Panc1 (cell line): ENCODE measurements at regions not wholly inside any gene's neighbourhood (a gene's known extent, or its start where the extent isn't known, plus 50 kb on each side); places are given as distances from the start of the nearest gene placed in this dataset.

Source experiments
- ATAC-seq: fragments of 200-7000 bp; cut with Tn5 transposase; 2 replicates; pipeline ENCODE4 v1.9.1; 2020; ENCODE audit warnings: mild to moderate bottlenecking, moderate library complexity
- BruUV-seq: library from RNA; stranded (reverse); fragments of 400-500 nt; replicated peaks from 2 replicates; lab custom pipeline; 2021; lab: Mats Ljungman, UMichigan
- CTCF ChIA-PET: fragments of 300-600 bp; sonication (Branson Sonifier 250); formaldehyde crosslinking; loops from one replicate; lab custom pipeline; 2022; ENCODE audit warnings: antibody characterized with exemption; lab: Charles Lee
- POLR2A ChIA-PET: fragments of 300-600 bp; sonication (Branson Sonifier 250); formaldehyde crosslinking; loops from one replicate; lab custom pipeline; 2022; ENCODE audit warnings: antibody characterized with exemption; lab: Charles Lee
- DNase-seq: peaks from one replicate; pipeline ENCODE4 v3.0.0-alpha.2; 2010; ENCODE audit warnings: low read depth, low spot score
- H3K27ac ChIP-seq: 2 replicates; pipeline ENCODE4 v1.5.1; 2011; ENCODE audit warnings: mild to moderate bottlenecking, low read length, inconsistent platforms
- H3K27me3 ChIP-seq: fragments of 200-500 bp; sonication (Bioruptor generic); 2 replicates; pipeline ENCODE4 v1.6.0; 2014; ENCODE audit warnings: low read length, inconsistent platforms; ENCODE audit not compliant: control insufficient read depth, insufficient read depth
- H3K36me3 ChIP-seq: fragments of 200-500 bp; sonication (Bioruptor generic); 2 replicates; pipeline ENCODE4 v1.5.1; 2014; ENCODE audit warnings: inconsistent platforms, mild to moderate bottlenecking, low read length, moderate library complexity; ENCODE audit not compliant: control insufficient read depth, insufficient read depth
- H3K4me1 ChIP-seq: 2 replicates; pipeline ENCODE4 v1.5.1; 2011; ENCODE audit warnings: inconsistent platforms, mild to moderate bottlenecking, low read length, moderate library complexity; ENCODE audit not compliant: control insufficient read depth, insufficient read depth
- H3K4me3 ChIP-seq, 2 experiments: 2 replicates each; pipeline ENCODE4 v1.5.1; 2011 to 2012; ENCODE audit warnings: low read depth in 2 of 2, low read length in 2 of 2, mild to moderate bottlenecking in 2 of 2, inconsistent platforms in 1 of 2, moderate library complexity in 1 of 2
- H3K9me3 ChIP-seq: fragments of 200-500 bp; sonication (Bioruptor generic); 2 replicates; pipeline ENCODE4 v1.5.1; 2014; ENCODE audit warnings: low read depth, mild to moderate bottlenecking, inconsistent platforms, low read length, moderate library complexity; ENCODE audit not compliant: control insufficient read depth, insufficient read depth
- POLR2AphosphoS5 ChIP-seq: IDR thresholded peaks from 2 replicates; pipeline ENCODE4 v1.6.1; 2012; ENCODE audit warnings: mild to moderate bottlenecking, low read depth, low read length, moderate library complexity
- SIN3A ChIP-seq: IDR thresholded peaks from 2 replicates; pipeline ENCODE4 v1.6.1; 2012; ENCODE audit warnings: low read depth, mild to moderate bottlenecking, low read length, moderate library complexity, borderline replicate concordance; ENCODE audit not compliant: insufficient read depth
- TCF7L2 ChIP-seq: IDR thresholded peaks from 2 replicates; pipeline ENCODE4 v1.6.1; 2011; ENCODE audit warnings: mild to moderate bottlenecking, low read depth, low read length, inconsistent platforms
- in situ Hi-C: cut with HindIII; loops from 2 replicates; pipeline ENCODE4 v1.10.0; 2016; ENCODE audit warnings: low sequenced_read_pairs, low pct_unique_long_range_greater_than_20kb
- intact Hi-C: fragments of 100-400 bp; cut with micrococcal nuclease; formaldehyde crosslinking; loops from one replicate; pipeline ENCODE4 v1.10.0; 2022; ENCODE audit not compliant: unreplicated experiment
- TF ChIP-seq, protein P1 (sequence below): fragments of 450-650 bp; IDR thresholded peaks from 2 replicates; pipeline ENCODE4 v1.5.1; 2017; ENCODE audit warnings: mild to moderate bottlenecking
- TF ChIP-seq, protein P2 (sequence below), 2 experiments: IDR thresholded peaks; 2 replicates each; pipeline ENCODE4 v1.6.1; 2011 to 2012; ENCODE audit warnings: low read depth in 2 of 2, control low read depth in 1 of 2, low read length in 1 of 2, mild to moderate bottlenecking in 1 of 2, moderate library complexity in 1 of 2; ENCODE audit not compliant: insufficient read depth in 1 of 2

- intact Hi-C loops (no loop called here), in situ Hi-C loops (no loop called here)
- no peak for ATAC-seq
- no TSS peak for BruUV-seq
- H3K36me3 ChIP-seq: no peaks in the 10 kb centered on the region
- POLR2A ChIA-PET: no interaction called here
- no peak overlapping the region for H3K4me3 ChIP-seq
- CTCF ChIA-PET: no interaction called here
- H3K4me1 ChIP-seq: no peaks in the 10 kb centered on the region
- no peaks in the 10 kb centered on the region for H3K9me3 ChIP-seq
- TF ChIP-seq, protein P1, sequence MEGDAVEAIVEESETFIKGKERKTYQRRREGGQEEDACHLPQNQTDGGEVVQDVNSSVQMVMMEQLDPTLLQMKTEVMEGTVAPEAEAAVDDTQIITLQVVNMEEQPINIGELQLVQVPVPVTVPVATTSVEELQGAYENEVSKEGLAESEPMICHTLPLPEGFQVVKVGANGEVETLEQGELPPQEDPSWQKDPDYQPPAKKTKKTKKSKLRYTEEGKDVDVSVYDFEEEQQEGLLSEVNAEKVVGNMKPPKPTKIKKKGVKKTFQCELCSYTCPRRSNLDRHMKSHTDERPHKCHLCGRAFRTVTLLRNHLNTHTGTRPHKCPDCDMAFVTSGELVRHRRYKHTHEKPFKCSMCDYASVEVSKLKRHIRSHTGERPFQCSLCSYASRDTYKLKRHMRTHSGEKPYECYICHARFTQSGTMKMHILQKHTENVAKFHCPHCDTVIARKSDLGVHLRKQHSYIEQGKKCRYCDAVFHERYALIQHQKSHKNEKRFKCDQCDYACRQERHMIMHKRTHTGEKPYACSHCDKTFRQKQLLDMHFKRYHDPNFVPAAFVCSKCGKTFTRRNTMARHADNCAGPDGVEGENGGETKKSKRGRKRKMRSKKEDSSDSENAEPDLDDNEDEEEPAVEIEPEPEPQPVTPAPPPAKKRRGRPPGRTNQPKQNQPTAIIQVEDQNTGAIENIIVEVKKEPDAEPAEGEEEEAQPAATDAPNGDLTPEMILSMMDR: no peak
- TF ChIP-seq TCF7L2 (no peak), POLR2AphosphoS5 (no peak), SIN3A (no peak)
- TF ChIP-seq, protein P2, sequence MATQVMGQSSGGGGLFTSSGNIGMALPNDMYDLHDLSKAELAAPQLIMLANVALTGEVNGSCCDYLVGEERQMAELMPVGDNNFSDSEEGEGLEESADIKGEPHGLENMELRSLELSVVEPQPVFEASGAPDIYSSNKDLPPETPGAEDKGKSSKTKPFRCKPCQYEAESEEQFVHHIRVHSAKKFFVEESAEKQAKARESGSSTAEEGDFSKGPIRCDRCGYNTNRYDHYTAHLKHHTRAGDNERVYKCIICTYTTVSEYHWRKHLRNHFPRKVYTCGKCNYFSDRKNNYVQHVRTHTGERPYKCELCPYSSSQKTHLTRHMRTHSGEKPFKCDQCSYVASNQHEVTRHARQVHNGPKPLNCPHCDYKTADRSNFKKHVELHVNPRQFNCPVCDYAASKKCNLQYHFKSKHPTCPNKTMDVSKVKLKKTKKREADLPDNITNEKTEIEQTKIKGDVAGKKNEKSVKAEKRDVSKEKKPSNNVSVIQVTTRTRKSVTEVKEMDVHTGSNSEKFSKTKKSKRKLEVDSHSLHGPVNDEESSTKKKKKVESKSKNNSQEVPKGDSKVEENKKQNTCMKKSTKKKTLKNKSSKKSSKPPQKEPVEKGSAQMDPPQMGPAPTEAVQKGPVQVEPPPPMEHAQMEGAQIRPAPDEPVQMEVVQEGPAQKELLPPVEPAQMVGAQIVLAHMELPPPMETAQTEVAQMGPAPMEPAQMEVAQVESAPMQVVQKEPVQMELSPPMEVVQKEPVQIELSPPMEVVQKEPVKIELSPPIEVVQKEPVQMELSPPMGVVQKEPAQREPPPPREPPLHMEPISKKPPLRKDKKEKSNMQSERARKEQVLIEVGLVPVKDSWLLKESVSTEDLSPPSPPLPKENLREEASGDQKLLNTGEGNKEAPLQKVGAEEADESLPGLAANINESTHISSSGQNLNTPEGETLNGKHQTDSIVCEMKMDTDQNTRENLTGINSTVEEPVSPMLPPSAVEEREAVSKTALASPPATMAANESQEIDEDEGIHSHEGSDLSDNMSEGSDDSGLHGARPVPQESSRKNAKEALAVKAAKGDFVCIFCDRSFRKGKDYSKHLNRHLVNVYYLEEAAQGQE (IDR thresholded peaks at IDR 0.05; ENCODE audit: insufficient read depth in 1 of 2, low read depth in 2 of 2, low read length in 1 of 2): no peak
- H3K27ac ChIP-seq: no peak overlapping the region
- DNase-seq: no peak
- H3K27me3 ChIP-seq: no peaks in the 10 kb centered on the region
These were observed 224.3 kb upstream of the FOXA2 start for GRCh38 chr20:22808628-22809027.

GRCh38 chr20:22810030-22810429, 225.1 kb upstream of the SSTR4 start:
- intact Hi-C loops: no loop called here
- in situ Hi-C loops: no loop called here
- H3K27ac ChIP-seq: no peak overlapping the region
- H3K9me3 ChIP-seq: no peaks in the 10 kb centered on the region
- no peak overlapping the region for H3K4me3 ChIP-seq
- CTCF ChIA-PET: no interaction called here
- no peak for DNase-seq
- POLR2A ChIA-PET: no interaction called here
- H3K4me1 ChIP-seq: no peaks in the 10 kb centered on the region
- H3K27me3 ChIP-seq: no peaks in the 10 kb centered on the region
- no TSS peak for BruUV-seq
- no peak for TF ChIP-seq TCF7L2
- TF ChIP-seq, protein P1: no peak
- no peak for TF ChIP-seq POLR2AphosphoS5
- TF ChIP-seq SIN3A: no peak
- TF ChIP-seq, protein P2 (IDR thresholded peaks at IDR 0.05; ENCODE audit: insufficient read depth in 1 of 2, low read depth in 2 of 2, low read length in 1 of 2): no peak
- ATAC-seq: no peak
- H3K36me3 ChIP-seq: no peaks in the 10 kb centered on the region
